ENCODE measurements at regions not wholly inside any gene's neighbourhood (a gene's known extent, or its start where the extent isn't known, plus 50 kb on each side); places are given as distances from the start of the nearest gene placed in this dataset.

DNA sequence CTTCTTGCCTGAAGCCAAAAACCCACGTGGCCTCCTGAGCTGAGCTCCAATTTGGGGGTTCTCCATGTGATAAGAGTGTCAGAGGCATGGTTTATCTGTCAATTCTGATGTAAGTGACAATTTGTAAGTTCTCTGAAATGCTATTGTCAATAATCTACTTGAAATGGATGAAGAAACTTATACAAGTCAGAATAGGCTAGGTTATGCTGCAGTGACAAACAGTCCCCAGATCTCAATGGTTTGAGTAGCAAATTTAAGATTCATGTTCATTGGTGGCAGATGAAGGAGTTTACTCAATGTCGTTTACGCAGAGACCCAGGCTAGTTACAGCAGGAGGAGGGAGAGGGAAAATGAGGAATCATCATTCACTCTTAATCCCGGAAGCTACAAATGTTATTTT lies 352.4 kb downstream of the KIF16B start:
- in situ Hi-C loops (cut with HindIII; ENCODE audit: low sequenced_read_pairs), result no loop called here

DNA sequence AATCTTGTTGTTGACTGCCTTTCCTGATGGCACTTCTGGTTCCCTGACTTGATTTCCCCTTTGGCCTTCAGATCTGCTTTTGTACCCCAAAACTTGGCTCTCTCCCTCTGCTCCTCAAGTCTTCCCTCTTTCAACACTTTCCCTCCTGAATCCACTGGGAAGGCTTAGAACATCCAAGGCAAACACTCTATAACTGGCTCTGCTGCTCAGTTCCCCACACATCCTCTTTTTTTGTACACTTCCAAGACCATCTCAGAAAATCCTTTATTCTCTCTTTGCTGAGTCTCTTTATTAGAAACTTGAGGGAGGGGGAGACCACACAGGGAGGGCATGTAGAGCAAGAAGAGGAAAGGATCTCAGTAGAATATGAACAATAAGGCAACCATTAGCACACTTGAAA lies 354.1 kb downstream of the KIF16B start:
- in situ Hi-C loops (cut with HindIII; ENCODE audit: low sequenced_read_pairs), result no loop called here

DNA sequence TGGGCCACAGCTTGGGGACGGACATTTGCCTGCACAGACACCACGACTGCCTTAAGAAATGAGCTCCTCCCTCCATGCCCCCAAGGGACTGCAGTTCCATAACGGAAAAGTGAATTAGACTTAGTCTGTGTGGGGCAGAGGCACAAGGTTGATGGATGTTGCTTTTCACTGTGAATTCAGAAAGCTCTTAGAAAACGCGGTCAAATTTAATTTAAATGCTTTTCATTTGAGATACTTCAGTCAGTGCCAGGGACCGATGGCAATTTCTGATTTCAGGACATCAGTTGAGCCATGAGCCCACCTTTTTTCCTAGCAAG lies 356.4 kb downstream of the KIF16B start:
- in situ Hi-C loops (cut with HindIII; ENCODE audit: low sequenced_read_pairs), result no loop called here

DNA sequence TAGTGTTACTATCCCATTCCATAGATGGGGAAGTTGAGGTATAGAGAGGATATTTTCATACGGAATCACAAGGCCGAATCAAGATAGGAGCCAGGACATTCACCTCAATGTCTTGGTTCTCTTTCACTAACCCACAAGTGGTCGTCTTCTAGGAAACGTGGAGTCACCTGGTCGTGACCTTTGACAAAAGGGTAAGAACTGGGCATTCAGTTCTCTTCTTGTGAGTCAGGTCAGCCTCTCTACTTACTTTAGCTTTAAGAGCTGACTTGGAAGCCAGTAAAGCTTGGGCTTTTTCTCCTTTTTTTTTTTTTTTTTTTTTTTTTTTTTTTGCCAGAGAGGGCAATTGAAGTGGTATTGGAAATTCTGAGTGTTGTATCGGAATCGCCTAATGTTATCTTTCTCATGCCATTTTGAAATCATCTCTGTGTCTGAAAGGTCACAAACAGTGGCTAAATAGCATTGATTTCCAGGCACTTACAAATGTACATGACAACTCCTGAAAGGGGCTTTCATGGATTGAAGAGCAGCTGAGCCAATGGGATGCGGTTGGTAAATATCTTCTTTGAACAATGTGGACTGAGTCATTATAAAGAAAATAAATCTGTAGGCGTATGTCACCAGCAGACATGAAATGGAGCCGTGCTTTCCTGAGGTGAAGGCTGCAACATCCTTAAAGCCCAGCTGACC lies 356.9 kb downstream of the KIF16B start:
- in situ Hi-C loops (cut with HindIII; ENCODE audit: low sequenced_read_pairs), result no loop called here

DNA sequence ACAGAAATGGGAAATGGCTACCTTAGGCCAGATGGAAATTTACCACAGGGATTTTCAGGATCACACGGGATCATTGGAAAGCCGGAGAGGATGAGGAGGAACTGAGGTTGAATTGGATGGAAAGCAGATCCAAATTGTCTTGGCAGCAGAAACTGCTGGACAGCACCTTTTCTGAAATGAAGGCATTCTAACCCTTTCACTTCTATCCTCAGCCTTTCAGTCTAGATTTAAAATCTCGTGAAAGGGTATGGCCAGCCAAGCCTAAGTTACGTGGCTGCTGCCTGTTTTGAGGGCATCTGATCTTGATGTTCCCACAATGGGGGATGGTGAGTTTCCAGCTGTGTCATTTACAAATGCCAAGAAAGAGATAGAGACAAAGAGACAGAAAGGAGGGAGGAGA lies 358.2 kb downstream of the KIF16B start:
- in situ Hi-C loops (cut with HindIII; ENCODE audit: low sequenced_read_pairs), result no loop called here

DNA sequence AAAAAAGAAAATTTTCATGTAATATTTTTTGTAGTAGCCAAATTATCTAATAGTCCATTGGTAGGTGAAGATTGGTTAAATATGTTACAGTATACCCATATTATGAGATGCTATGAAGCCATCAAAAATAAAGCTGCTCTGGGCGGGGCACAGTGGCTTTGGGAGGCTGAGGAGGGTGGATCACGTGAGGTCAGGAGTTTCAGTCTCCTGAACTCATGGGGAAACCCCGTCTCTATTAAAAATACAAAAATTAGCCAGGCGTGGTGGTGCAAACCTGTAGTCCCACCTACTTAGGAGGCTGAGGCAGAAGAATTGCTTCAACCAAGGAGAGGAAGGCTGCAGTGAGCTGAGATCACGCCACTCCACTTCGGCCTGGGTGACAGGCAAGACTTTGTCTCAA lies 360.5 kb downstream of the KIF16B start:
- in situ Hi-C loops (cut with HindIII; ENCODE audit: low sequenced_read_pairs), result no loop called here

DNA sequence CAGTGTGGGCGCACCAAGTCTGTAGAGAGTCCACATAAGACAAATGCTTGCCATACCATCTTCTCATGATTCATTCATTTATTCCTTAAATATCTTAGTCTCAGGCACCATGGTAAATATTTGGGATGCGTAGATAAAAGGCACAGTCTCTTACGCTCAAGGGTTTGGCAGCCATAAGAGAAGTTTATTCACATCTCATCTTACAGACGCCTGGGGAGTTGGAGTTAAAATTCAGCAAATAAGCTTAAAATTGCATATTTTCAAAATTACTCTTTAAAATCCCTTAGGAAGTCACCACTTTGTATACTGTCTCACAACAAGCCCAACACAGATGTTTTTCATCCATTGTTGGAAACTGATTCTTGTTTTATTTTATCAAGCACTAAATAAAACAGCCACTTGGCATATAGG lies 363.3 kb downstream of the KIF16B start:
- in situ Hi-C loops (cut with HindIII; ENCODE audit: low sequenced_read_pairs), result no loop called here

DNA sequence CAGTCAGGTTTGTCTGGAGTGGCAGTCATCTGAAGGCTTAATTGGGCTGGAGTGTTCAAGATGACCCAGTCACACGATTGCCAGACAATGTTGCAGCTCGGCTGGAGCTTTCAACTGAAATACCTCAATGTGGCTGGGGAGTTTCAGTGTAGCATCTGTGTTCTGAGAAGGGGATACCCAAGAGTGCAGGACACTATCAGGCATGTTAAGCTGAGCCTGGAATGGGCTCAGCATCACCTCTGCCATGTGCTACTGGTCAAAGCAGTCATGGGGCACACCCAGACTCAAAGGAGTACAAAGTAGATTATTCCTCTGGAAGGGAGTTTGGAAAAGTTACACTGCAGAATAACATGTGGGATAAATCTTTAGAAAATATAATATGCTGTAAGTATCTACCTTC lies 363.9 kb downstream of the KIF16B start:
- in situ Hi-C loops (cut with HindIII; ENCODE audit: low sequenced_read_pairs), result no loop called here

DNA sequence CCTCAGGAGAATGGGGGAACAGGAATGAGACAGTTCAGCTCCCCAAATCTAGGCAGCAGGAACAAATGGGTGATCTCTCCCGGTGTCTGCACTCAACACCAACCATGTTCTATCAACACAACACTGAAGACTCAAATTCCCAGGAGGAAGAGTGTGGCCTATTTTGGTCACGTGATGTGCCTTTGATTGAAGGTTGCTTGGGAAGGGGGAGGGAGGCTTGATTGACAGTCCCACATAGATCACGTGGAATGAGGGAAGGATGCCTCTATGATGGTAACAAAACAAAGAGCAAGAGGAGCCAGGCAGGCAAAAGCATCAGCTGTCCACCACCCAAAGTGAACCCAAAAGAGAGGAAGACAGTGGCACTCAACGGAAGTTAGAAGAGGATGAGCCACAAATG lies 364.8 kb downstream of the KIF16B start:
- in situ Hi-C loops (cut with HindIII; ENCODE audit: low sequenced_read_pairs), result no loop called here

DNA sequence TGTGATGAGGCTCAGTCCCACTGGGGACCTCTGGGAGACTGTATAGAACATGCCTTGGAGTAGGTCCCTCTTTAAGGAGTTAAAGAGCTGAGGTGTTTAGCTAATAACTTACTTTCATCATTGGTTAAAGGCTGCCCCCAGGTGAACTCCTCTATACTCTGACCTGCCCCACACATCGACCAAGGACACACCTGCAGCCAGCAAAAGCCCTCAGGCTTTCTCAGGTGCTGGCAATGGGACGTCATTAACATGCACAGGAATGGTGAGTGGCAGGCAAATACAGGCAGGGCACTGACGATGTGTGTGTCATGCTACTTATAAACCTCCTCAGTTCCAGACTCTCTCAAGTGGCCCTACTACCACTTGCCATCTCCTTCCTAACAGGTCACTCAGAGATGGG lies 366.4 kb downstream of the KIF16B start:
- in situ Hi-C loops (cut with HindIII; ENCODE audit: low sequenced_read_pairs), result no loop called here

DNA sequence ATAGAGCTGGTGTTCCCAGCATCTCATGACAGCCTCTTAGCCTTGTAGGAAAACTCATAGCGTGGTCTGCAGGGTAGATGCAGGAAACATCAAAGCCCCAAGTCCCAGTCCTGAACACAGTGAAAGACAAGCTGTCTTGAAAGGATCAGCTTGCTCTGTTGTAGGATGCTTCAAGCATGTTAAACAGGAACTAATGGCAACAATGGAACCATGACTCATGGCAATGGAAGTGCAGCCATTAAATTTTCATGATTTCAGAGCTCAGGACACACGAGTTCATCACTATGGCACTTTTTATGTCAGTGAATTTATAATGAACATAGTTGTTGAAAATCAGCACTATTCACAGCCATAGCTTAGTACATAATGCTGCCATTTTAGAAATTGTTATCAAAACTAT lies 367.7 kb downstream of the KIF16B start:
- in situ Hi-C loops (cut with HindIII; ENCODE audit: low sequenced_read_pairs), result no loop called here

DNA sequence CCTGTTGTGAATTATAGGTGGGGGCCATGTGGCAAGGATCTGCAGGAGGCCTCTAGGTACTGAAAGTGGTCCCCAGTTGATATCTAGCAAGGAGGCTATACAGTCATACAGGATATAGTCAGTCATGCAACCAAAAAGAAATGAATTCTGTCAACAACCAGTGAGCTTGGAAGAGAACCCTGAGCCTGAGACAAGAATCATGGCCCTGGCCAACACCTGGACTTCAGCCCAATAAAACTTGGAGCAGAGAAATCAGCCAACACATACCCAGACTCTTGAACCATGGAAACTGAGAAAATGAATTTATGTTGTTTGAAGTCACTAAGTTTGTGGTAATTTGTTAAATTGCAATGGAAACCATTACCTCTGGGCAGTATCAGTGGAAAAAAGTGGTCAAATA lies 370.2 kb downstream of the KIF16B start:
- in situ Hi-C loops (cut with HindIII; ENCODE audit: low sequenced_read_pairs), result no loop called here

DNA sequence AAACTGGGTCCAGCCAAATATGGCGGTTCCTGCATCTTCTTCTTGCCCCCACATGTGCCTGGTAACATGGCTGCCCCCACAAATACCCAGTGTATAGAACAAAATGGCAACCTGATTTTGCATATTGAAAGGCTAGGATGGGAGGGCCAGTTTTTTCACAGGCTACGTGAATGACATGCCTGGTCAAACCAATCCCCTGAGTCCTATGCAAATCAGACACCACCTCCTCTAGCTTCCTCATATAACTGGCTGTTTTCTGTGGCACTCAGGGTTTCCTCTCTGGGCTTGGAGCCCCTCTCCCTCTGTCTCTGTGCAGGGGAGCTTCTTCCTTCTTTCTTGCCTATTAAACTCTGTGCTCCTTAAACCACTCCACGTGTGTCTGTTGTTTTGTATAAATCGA lies 372.1 kb downstream of the KIF16B start:
- in situ Hi-C loops (cut with HindIII; ENCODE audit: low sequenced_read_pairs), result no loop called here

DNA sequence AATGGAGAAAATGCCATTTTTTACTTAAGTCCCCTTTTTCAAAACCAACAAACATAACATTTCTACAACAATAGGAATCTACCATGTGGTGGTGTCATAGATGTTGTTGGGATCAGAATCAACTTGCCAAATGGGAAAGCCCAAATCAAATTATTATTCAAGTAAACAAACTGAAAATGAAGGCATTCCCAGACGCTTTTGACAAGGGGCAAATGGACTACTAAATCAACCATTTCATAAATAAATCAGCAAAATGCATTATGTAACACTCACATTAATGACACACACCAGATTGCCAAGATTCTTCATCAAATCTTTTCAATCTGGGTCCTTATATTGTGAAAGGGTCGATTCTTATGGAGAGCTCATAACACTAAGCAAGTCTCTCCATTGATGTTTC lies 375.6 kb downstream of the KIF16B start:
- in situ Hi-C loops (cut with HindIII; ENCODE audit: low sequenced_read_pairs), result no loop called here

DNA sequence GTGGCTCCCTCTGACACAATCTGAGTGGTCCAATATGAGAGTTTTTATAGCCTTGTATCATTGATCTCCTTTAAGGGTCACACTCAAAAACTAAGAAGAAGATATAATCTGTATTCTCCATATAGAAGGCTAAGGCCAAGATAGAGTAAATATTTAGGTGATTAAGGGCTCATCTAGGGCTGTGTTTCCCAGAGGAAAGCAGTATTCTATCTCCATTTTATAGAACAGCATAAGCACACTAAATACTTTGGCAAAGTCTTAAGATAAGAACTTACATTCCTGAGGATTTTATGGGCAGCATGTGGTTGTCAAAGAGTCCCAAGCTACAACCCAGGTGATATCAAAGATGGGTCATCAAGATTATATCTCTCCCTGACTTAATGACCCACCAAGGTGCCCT lies 377.6 kb downstream of the KIF16B start:
- in situ Hi-C loops (cut with HindIII; ENCODE audit: low sequenced_read_pairs), result no loop called here

DNA sequence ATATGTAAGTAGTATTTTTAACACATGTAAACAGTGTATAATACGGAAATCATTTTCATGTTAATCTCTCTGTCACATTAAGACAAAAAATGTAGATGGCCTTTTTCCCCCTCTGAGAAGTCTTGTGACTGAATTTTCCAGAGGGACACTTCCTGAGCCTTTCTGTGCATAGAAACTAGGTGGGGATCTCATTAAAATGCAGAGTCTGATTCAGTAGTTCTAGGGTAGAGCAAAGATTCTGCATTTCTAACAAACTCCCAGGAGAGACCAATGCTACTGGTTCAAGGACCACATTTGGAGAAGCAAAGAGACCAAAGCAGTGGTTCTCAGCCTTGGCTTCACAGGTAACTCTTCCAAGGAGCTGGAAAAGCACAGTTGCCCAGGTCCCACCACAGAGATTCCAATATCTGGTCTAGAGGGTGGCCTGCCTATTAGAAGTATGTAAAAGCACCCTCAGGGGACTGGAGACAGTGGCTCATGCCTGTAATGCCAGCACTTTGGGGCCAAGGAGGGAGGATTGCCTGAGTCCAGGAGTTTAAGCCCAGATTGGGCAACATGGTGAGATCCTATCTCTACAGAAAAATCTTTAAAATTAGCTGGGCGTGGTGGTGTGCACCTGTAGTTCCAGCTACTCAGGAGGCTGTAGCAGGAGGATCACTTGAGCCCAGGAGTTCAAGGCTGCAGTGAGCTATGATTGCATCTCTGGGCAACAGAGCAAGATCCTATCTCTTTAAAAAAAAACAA lies 378.5 kb downstream of the KIF16B start:
- in situ Hi-C loops (cut with HindIII; ENCODE audit: low sequenced_read_pairs), result no loop called here

DNA sequence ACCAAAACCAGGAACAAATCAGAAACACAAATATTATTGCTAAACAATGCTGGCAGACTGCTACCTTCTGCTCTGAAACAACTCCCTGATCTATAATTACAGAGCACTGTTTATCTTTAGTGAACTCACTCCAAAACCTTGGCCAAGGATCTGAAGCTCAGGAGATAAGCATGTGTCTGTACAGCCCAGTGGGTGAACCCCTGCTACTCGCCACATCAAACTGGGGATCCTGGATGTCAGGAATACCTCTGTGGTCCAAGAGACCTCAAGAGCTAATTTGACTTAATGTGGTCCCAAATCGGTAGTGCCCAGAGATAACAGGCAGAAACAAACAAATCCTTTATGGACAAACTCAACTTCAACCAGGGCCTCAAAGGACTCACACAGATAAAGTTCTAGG lies 381.8 kb downstream of the KIF16B start:
- in situ Hi-C loops (cut with HindIII; ENCODE audit: low sequenced_read_pairs), result no loop called here

DNA sequence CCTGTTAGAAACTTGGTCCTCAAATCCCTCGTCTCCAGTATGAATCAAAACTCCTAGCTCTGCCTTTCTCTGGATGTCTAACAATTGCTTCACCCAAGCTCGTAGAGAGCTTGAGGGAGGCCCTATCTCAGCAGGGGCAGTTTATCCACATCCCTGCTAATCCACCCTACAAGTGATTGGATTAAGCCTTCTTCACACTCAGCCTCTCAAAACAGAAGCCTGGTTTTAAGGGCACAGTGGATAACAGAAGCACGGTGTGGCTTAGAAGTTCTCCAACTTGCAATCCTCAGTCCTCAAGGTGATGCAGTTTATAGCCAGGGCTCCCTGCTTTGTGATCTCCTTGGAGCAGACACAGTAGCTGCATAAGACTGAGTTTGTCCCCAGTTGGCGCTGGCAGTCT lies 383.9 kb downstream of the KIF16B start:
- in situ Hi-C loops (cut with HindIII; ENCODE audit: low sequenced_read_pairs), result no loop called here

DNA sequence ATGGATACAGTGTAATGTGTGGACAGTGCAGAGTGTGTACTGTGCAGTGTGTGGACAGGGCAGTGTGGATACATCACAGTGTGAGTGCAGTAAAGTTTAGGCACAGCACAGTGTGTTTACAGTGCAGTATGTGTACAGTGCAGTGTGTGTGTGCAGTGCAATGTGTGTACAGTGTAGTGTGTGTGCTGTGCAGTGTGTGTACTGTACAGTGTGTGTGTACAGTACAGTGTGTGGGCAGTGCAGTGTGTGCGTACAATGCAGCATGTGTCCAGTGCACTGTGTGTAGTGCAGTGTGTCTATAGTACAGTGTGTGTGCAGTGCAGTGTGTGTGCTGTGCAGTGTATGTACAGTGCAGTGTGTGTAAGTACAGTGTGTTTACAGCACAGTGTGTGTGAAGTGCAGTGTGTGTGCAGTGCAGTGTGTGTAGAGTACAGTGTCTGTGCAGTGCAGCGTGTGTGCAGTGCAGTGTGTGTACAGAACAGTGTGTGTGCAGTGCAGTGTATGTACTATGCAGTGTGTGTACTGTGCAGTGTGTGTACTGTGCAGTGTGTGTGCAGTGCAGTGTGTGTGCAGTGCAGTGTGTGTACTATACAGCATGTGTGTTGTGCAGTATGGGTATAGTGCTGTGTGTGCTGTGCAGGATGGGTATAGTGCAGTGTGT lies 385.2 kb downstream of the KIF16B start:
- in situ Hi-C loops (cut with HindIII; ENCODE audit: low sequenced_read_pairs), result no loop called here

DNA sequence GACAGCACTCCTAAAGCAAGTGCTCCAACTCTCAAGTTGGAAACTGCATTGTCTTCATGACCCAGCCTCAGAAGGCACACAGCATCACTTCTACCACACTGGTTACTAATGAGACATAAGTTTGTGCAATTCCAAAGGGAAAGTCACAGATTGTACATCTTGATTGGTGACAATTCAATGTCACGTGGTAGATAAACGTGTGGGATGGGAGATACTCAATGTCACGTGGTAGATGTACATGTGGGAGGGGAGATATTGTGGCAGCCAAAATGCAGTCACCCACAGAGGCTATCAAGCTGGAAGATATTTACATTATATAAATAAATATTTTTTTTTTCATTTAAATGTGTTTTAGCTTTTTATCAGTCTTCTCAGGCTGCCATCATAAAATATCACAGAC lies 393.3 kb downstream of the KIF16B start:
- in situ Hi-C loops (cut with HindIII; ENCODE audit: low sequenced_read_pairs), result no loop called here

DNA sequence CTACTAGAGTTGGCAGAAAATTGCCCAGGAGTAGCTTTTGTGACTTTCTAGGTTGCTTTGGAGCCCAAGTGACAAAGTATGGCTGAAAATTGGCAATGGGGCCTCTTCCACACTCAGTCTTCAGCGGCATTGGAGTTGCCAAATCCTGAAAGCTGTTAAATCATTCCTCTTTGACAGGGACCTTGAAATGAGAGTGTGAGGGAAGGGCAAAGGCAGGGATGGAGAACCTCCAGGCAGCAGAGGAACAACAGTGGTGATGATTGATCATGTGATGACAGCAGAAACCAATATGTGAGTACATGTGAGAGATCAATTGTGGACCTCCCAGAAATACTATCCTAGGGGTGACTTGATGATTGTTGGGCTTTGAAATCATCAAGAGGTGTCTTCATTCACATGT lies 393.9 kb downstream of the KIF16B start:
- in situ Hi-C loops (cut with HindIII; ENCODE audit: low sequenced_read_pairs), result no loop called here

DNA sequence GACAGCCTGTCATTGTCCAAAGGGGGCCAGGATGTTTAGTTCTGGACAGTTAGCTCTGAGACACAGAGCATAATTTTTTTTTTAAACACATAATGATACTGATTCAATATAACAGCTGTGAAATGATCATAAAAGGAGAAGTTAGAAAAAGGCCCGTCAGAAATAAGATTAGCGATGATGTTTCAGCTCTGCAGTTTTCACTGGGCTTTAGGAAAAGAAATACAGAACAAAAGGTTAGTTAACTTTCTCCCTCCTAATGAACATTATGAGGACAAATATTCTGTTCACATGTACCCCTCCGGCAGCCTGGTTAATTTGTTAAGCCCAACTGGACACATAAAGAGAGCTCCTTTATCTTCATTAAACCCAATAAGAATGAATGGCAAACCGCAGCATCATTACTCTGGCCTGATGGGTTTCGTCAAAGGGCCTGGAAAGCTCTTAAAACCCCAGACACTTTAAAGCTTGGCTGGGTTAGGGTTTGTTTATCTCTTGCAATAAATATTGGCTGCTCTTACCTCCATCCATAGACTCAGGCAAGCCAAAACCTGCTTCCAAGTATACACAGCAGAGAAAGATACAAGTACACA lies 394.6 kb downstream of the KIF16B start:
- in situ Hi-C loops (cut with HindIII; ENCODE audit: low sequenced_read_pairs), result no loop called here

Measured in DLD1 (cell line).